NCI-H69 (cell line): ENCODE measurements at regions not wholly inside any gene's neighbourhood (a gene's known extent, or its start where the extent isn't known, plus 50 kb on each side); places are given as distances from the start of the nearest gene placed in this dataset.
"Not testable (repeated sequence)": the region's sequence is repeated elsewhere in the genome, so short reads cannot be mapped to it uniquely, and the experiment has no call there.

Experiments
- DNase-seq: peaks from one replicate; lab custom pipeline; 2025; lab: John Stamatoyannopoulos, UW

DNA sequence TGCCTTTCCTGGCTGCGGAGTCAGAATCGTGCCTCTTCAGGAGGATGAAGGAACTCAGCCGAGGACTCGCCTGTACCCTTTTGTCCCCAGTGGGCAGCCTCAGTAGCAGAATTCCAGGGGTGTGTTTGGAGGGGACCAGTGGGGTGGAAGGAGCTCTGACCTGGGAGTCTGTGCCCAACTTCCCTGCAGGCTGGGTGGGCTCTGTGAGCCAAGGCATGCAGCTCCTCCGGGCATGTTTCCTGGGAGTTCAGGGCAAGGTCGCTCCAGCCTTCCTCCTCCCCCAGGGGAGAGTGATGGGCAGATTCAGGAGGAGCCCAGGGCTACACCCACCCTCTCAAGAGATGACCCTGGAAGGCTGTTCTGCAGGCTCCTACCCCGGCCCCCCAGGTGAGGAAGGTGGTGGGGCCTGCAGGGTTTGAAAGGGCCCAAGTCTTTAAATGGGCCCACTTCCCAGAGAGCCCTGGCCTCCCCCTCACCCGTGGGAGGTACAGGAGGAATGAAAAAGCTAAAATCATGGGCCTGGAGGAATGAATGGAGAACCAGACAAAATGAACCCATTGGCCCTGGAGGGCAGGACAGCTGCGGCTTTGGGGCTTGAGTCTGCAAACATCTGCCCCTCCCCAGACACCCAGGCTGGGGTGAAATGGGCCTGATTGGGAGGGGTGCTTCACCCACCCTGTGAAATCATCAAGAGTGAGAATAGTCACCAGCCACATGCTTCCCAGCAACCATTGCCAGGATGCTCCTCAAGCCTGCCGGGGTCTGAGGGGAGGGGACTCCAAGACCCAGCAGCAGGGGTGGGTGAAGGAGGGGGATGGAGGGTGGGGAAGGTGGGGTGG, 77.6 kb upstream of the PMEPA1 start:
- DNase-seq: no peak

DNA sequence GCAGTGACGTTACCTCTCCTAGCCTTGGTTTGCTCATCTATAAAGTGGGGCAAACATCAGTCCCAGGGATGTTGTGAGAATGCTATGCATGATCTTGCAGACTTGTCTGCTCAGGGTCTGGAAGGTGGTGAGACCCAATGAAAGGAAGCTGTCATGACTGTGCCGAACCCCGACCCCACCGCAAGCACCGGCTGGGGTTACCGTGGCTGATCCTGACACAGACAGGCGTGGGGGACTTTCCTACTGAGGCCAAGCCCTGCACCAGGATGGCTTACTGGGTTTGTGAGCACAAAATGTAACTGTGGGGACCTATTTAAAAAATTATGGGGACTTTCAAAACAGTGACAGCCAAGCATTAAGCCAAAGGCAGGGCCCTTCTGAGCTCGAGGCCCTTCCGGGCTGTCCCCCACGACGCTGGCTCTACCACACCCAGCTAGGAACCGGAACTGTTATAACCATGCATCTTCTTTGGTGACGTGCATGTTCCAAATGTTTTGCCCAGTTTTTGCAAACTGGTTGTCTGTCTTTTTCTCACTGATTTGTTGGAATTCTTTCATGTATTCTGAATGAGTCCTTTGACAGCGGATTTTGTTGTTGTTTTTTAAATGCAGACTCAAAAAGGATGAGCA, 76.6 kb upstream of the PMEPA1 start:
- no peak for DNase-seq

DNA sequence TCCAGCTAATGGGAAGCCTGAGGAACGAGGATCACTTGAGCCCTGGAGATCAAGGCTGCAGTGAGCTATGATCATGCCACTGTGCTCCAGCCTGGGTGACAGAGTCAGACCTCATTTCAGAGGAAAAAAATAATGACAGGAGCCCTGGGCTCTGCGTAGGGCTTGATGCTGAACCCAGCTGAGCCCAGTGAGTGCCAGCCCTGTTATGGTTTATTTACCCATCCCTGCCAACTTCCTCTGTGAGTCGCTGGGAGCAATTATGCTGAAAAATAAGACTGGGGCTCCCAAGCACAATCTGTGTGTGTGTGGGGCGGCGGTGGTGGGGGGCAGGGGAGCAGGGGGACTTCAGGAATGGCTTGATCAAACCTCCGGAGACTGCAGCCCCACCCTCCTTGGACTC, 75.9 kb upstream of the PMEPA1 start:
- peak; percentile 82 for DNase-seq

DNA sequence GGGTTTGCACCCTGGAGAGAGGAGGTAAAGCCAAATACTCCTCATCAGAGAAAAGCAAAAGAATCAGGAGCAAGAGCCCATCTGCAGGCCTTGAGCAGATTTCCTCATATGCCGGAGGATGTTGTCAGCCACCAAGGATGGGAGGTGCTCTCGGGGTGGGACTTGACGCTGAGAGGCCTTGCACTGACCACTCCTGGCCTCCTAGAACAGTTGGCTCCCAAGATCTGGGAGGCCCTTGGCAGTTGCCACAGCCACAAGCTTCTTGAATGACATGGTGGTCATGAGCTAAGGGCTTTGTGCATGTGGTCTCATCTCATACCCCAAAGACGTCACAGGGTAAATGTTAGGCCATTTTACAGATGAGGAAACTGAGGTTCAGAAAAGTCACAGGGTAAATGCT, 75.2 kb upstream of the PMEPA1 start:
- DNase-seq: no peak

DNA sequence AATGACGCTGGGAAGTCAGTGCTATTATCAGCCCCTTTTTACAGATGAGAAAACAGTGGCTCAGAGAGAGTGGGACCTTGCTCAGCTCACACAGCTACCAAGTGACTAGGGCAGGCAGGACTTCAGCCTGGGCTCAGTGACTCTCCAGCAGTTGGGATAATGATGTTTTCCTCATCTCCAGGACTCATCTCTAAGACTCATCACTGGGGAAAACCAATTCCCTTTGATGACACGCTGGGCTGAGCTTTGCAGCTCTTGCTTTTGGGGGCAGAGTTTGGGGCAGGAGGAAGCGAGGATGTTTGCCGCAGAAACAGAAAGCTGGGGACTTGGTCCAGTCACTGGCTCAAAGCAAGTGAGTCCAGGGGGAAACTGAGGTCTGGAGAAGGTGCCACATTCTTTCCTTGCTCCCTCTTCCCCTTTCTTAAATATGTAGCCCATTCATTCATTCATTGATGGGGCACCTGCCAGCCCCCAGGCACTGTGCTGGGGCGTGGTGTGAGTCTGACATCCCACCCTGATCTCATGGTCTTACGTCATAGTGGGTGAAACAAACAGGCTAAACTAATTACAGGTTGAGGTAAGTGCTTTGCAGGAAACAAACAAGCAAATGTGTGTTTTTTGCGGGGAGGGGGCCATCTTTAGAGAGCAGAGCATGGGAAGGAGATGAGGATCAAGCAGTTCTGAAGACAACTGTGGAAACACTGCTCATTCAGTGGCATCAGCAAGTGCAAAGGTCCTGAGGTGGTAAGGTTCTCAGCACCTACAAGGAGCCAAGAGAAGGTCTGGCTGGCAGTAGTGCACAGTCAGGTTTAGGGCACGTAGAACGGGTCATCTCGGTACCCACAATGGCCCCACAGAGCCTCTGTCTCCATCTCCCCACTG, 74.4 kb upstream of the PMEPA1 start:
- peak; percentile 37 for DNase-seq

DNA sequence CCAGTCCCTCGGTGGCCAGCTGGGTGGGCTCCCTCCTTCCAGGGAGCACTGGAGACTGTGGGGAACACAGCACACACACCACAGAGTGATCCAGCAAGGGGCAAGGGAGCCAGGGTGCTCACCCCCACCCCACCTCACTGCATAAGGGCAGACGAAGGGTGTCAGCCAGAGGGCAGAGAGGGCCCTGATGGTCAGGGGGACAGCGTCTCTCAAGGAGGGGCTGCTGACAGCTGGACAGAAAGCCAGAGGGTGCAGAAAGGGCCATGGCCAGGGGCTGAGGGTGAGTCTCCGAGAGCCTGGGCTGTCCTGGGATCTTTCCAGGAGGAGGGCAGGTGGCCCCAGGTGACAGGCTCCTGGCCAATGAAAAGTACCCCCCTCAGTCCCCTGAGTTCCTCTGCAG, 73.4 kb upstream of the PMEPA1 start:
- DNase-seq: no peak

DNA sequence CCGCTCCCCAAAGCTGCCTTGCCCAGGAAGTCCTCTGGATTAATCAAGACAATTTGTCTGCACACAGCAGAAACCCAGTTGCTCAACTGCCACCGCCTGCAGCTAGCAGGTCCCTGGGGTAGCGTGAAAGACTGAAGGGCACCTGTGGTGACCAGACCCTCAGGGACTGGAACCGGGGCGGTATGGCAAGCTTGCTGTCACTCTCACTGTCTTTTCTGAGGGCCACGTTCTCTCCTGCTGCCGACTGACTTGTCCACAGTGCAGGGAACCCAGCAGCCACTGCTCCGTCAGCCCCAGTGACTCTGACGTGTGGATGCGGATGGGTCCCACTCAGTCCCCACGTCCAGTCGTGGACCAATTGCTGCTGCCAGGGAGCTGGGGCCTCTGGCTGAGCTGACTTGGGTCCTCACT, 72.8 kb upstream of the PMEPA1 start:
- DNase-seq: peak; percentile 53

DNA sequence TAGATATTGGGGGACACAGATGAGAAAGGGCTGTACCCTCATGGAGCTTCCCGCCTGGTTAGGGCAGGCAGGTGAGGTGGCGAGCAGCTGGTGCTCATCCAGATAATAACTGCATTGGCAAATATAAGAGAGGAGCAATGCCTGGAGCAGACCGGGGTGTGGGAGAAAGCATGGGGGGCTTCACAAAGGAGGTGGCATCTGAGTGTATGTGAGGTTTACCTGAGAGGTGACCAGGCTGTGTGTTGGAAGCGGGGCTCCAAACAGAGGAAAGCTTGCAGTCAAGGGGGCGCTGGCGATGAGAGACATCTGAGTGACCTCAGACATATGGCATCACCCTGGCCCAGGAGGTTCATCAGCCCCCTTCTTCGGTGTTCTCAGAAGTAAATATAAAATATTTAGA, 72.1 kb upstream of the PMEPA1 start:
- no peak for DNase-seq

DNA sequence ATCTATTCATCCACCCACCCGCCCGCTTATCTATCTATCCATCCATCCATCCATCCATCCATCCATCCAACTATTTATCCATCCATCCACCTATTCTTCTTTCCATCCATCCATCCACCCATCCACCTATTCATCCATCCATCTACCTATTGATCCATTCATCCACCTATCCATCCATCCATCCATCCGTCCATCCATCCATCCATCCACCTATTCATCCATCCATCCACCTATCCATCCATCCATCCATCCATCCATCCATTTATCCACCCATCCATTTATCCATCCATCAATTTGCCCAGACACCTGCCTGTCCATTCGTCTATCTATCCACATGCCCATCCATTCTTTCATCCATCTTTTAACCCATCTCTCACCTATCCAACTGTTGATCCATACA, 71.1 kb upstream of the PMEPA1 start:
- no peak for DNase-seq

DNA sequence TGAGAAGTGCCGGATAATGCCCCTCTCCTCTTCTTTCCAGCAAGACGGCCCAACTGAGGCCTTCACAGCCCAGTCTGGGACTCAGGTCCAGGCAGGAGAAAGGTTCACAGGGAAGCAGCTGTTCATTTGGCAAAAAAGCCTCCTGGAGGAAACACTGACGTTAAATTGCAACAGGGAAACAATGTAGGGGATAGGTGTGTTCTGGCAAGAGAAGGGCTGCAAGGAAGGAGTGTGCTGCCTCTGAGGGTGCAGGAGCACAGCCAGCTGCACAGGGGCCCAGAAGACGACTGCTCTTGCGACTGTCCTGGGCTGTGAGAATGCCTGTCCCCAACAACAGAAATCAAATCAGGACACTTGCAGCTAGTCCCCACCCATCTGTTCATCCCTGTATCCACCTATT, 70.6 kb upstream of the PMEPA1 start:
- no peak for DNase-seq

DNA sequence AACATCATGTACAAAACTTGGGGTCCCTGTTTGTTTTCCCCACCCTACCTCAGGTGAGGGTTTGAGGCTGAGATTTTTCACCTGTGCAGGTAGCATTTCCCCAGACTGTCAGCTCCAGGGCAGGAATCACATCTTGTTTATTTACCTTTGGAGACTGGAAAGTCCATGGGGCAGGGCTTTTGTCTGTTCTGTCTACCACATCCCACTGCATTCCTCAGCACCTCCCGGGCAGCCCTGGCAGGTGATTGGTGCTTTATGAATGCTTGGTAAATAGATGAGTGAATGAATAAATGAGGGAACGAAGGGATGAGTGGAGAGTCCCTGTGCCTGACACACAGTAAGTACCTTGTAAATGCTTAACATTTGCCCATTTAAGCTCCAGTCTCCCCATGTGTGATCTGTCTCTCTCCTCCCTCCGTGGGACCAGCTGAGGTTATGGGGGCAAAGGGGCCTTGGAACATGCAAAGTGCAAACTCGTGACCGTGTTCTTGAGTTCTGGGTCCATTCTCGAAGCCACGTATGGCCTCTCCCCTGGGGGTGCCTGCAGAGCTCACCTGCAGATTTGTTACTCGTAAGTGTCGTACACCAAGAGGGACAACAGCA, 69.7 kb upstream of the PMEPA1 start:
- peak; percentile 17 for DNase-seq

DNA sequence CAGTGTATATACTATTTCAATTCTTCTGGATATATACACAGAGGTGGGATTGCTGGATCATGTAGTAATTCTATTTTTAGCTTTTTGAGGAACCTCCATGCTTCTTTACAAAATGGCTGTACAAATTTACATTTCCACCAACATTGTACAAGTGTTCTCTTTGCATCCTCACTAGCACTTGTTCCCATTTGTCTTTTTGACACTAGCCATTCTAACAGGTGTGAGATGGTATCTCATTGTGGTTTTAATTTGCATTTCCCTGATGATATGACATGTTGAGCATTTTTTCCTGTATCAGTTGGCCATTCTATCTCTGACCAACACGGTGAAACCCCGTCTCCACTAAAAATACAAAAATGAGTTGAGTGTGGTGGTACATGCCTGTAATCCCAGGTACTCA, 68.1 kb upstream of the PMEPA1 start:
- DNase-seq: no peak

DNA sequence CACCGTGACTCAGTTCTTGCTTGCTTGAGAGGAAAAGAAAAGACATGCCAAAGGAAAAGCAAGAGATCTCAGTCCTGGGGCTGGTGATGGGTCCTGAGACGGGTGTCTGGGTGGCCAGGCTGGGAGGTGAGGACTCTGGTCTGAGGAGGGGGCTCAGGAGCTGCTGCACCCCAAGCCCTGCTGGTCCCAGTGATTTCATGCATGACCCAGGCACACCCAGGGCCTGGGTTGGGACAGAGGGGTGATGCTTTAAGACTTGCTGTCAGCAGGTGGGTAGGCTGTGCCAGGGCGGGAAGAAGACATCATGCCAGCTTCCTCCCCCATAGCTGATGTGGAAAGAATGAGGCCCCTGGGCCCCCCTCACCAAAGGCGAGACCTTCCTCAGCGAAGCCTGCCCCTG, 65.1 kb upstream of the PMEPA1 start:
- DNase-seq: no peak

DNA sequence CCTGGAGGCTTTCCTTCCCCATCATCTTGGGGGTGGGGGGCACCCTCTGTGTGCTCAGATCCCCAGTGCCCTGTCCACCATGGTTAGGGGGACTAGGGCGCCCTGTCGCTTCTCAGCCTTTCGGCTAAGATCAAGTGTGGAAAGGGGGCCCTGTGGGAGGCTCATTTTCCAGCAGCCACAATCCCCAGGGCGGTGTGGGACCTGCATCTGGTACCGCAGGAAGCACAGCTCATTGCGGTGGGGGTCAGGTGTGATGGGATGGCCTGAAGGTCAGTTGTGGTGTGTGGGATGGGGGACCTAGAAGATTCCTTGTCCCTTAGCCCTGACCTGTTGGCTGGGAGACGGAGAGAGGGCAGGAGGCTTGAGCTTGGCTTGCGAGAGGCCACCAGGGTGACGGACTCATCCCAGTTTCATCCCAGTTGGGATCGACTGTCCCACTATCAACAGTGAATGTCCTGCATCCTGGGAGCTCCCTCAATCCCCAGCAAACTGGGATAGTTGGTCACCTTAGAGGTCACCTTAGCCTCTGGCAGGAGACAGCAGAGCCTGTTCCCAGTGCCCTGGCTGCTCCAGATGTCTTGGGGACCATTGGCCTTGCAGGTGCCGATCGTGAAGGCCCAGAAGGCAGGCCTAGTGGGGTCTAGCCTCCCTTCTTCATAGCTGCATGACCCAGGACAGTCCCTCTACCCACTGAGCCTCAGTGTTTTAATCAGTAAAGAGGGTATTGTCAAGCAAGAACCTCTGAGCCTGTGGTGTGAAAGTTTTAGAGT, 64.5 kb upstream of the PMEPA1 start:
- DNase-seq: no peak

DNA sequence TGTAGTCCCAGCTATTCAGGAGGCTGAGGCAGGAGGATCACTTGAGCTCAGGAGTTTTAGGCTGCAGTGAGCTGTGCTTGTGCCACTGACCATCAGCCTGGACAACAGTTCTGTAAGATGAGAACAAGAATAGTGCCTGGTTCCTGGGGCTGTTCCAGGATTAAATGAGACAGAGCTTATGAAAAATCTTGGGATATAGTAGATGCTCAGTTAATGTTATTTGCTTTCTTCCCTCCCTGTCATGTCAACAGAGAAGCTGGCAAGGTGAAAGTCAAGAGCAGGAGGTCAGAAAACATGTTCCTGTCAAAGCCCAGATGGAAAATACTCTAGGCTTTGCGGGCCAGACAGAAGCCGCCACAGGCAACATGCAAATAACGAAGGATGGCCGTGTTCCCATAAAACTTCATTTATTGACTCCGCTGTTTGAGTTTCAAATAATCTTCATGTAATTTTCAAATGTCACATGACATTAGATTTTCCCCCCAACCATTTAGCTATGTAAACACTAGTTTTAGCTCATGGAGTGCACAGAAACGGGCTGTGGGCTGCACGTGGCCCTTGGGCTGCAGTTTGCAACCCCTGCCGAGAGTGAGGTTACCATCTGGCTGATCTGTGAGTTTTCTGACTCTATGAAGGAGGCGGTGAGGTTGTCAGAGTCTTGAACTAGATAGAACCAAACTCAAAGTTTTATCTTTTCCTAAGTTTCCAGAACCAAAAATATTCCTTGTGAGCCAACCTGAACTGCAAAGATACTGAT, 63.4 kb upstream of the PMEPA1 start:
- DNase-seq: peak; percentile 55

DNA sequence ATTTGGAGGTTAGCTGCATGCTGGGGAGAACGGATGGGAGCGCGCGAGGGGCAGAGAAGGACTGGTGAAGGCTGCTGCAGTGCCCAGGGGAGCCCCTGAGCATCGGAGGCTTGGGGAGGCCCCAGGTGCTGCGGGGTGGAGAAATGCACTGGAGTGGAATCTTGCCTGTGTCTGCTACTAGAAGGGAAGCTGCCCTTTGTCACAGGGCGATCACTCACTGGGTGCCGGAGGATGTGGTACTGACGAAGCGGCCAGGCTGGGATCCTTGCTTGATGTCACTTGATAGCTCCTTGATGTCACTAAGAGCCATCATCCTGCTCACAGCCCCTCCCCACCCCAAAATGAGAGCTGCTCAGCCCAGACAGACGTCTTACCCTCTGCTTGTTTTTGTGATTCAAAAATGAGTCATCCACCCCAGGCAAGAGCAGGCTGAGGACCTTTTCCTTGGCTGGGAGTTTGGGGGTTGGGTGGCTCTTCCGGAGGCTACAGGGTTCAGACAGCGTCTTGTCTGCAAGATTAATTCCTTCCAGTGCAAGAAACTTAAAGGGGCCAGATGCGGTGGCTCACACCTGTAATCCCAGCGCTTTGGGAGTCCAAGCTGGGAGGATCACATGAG, 62.6 kb upstream of the PMEPA1 start:
- peak; percentile 40 for DNase-seq

DNA sequence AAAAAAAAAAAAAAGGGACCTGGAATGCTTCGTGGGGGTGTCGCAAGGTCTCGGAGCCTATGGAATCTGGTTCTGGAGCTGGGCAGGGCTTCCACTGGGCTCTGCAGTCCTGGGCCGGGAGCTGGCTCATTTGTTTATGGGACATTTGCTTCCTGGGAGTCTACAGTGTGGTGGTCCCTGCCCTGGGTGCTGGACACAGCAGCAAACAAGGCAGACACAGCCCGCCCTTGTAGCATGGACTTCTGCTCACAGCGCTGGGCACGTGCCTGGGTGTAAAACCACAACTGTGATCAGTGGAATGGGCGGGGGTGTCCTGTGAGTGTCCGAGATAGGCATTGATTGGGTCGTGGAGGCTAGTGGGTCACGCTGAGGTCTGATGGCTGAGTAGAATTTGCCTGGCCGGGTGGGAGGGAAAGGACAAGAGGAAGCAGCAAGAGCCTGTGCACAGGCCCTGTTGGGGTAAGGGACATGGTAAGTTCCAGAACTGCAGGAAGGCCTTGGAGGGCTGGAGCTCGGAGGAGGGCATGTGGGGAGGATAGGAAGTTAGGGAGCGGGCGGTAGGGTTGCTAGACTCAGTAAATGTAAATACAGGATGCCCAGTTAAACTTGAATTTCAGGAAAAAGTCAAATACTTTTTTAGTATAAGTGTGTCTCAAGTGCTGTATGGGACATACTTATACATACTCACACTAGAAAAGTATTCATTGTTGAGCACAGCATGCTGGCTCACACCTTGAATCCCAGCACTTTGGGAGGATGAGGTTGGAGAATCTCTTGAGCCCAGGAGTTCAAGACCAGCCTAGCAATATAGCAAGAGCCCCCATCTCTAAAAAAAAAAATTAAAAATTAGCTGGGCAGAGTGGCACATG, 61.3 kb upstream of the PMEPA1 start:
- DNase-seq: no peak

DNA sequence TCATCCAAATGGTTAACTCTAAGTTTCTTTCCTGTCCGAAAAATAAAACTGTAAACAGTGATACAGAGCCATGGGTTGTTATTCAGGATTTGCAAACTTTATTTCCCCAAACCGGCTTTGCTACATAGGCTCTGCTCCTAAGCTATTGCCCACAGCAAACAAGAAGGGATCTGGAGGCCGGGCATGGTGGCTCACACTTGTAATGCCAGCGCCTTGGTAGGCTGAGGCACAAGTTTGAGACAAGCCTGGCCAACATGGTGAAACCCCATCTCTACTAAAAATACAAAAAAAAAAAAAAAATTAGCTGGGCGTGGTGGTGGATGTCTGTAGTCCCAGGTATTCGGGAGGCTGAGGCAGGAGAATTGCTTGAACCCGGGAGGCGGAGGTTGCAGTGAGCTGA, 60.6 kb upstream of the PMEPA1 start:
- DNase-seq: not testable (repeated sequence)

DNA sequence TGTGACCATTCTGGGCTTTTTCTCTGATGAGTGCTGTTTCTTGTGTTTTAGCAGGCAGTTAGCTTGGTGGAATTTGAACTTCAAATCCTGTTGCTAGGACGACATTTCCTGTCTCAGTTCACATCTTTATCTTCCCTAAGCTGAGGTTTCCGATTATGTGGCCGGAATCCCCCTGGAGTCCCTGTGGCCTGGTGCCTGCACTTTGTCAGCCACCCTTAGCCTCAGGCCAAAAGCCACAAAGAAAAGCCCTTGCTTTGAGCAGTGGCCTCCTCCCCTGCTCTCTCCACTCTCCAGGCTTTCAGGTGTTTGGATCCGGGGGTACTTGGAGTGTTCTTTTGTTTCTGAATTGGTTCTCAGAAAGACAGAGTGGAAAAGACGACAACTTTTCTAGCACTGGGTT, 59.9 kb upstream of the PMEPA1 start:
- DNase-seq: no peak
